NT2/D1 (cell line): ENCODE measurements at regions not wholly inside any gene's neighbourhood (a gene's known extent, or its start where the extent isn't known, plus 50 kb on each side); places are given as distances from the start of the nearest gene placed in this dataset.
A peak's percentile ranks its signal among the peaks of the same experiment; 100 is the strongest.

Source experiments
- DNase-seq: peaks from one replicate; pipeline ENCODE4 v3.0.0-alpha.2; 2011; ENCODE audit warnings: low read depth, low spot score
- H3K27me3 ChIP-seq: 2 replicates; pipeline ENCODE4 v1.6.0; 2011; ENCODE audit warnings: mild to moderate bottlenecking; ENCODE audit not compliant: insufficient read length, insufficient read depth
- H3K36me3 ChIP-seq: 2 replicates; pipeline ENCODE4 v1.6.1; 2011; ENCODE audit warnings: mild to moderate bottlenecking, low read length, mixed read lengths; ENCODE audit not compliant: insufficient read depth, insufficient read length
- H3K4me1 ChIP-seq: 2 replicates; pipeline ENCODE4 v1.5.1; 2011; ENCODE audit not compliant: insufficient read depth, insufficient read length
- H3K4me3 ChIP-seq: 2 replicates; pipeline ENCODE4 v1.5.1; 2011; ENCODE audit warnings: low read depth; ENCODE audit not compliant: insufficient read length
- H3K9ac ChIP-seq: 2 replicates; pipeline ENCODE4 v1.6.0; 2011; ENCODE audit warnings: low read depth; ENCODE audit not compliant: insufficient read length
- H3K9me3 ChIP-seq: 2 replicates; pipeline ENCODE4 v1.5.1; 2011; ENCODE audit warnings: mild to moderate bottlenecking, low read length; ENCODE audit not compliant: insufficient read depth
- SUZ12 ChIP-seq: IDR thresholded peaks from 2 replicates; pipeline ENCODE4 v1.6.1; 2011; ENCODE audit not compliant: insufficient read length, insufficient read depth; ENCODE audit errors: extremely low read depth
- YY1 ChIP-seq: IDR thresholded peaks from 2 replicates; pipeline ENCODE4 v1.6.1; 2011; ENCODE audit not compliant: insufficient read length, insufficient read depth
- ZNF274 ChIP-seq: IDR thresholded peaks from 2 replicates; pipeline ENCODE4 v1.6.1; 2011; ENCODE audit warnings: mild to moderate bottlenecking, low read depth, low read length

- Histone ChIP-seq H3K9ac (no peak overlapping the region), H3K4me1 (no peaks in the 10 kb centered on the region), H3K4me3 (no peak overlapping the region), H3K27me3 (no peaks in the 10 kb centered on the region), H3K9me3 (no peaks in the 10 kb centered on the region), H3K36me3 (no peaks in the 10 kb centered on the region)
- DNase-seq = no peak
- TF ChIP-seq YY1 = no peak
- TF ChIP-seq SUZ12 = no peak
- no peak for TF ChIP-seq ZNF274
These were observed 253.7 kb downstream of the TOX3 start for GRCh38 chr16:52293204-52293603.

GRCh38 chr16:52283584-52284375, 263.2 kb downstream of the TOX3 start:
- H3K36me3 ChIP-seq = no peaks in the 10 kb centered on the region
- H3K9ac ChIP-seq = no peak overlapping the region
- TF ChIP-seq YY1 (no peak), SUZ12 (no peak), ZNF274 (no peak)
- H3K4me3 ChIP-seq = no peak overlapping the region
- DNase-seq = no peak
- H3K9me3 ChIP-seq = no peaks in the 10 kb centered on the region
- no peaks in the 10 kb centered on the region for H3K27me3 ChIP-seq
- no peaks in the 10 kb centered on the region for H3K4me1 ChIP-seq

GRCh38 chr16:52283018-52283417, 263.9 kb downstream of the TOX3 start:
- Histone ChIP-seq H3K4me1 (no peaks in the 10 kb centered on the region), H3K4me3 (no peak overlapping the region), H3K9me3 (no peaks in the 10 kb centered on the region), H3K9ac (no peak overlapping the region), H3K36me3 (no peaks in the 10 kb centered on the region), H3K27me3 (no peaks in the 10 kb centered on the region)
- TF ChIP-seq YY1 = no peak
- TF ChIP-seq ZNF274 = no peak
- TF ChIP-seq SUZ12 = no peak
- DNase-seq = no peak

GRCh38 chr16:52280086-52280485, 266.9 kb downstream of the TOX3 start:
- Histone ChIP-seq H3K4me1 (no peaks in the 10 kb centered on the region), H3K27me3 (no peaks in the 10 kb centered on the region), H3K9ac (no peak overlapping the region), H3K4me3 (no peak overlapping the region), H3K9me3 (no peaks in the 10 kb centered on the region), H3K36me3 (no peaks in the 10 kb centered on the region)
- DNase-seq = no peak
- TF ChIP-seq SUZ12 (no peak), YY1 (no peak), ZNF274 (no peak)

- Histone ChIP-seq H3K9ac (no peak overlapping the region), H3K4me1 (no peaks in the 10 kb centered on the region), H3K36me3 (no peaks in the 10 kb centered on the region), H3K4me3 (no peak overlapping the region), H3K27me3 (no peaks in the 10 kb centered on the region), H3K9me3 (no peaks in the 10 kb centered on the region)
- TF ChIP-seq SUZ12 (no peak), ZNF274 (no peak), YY1 (no peak)
- DNase-seq = no peak
These were observed 275.7 kb downstream of the TOX3 start for GRCh38 chr16:52271088-52271750.

GRCh38 chr16:52265446-52265861, 281.5 kb downstream of the TOX3 start:
- no peak overlapping the region for H3K4me3 ChIP-seq
- TF ChIP-seq ZNF274 (no peak), YY1 (no peak), SUZ12 (no peak)
- no peaks in the 10 kb centered on the region for H3K9me3 ChIP-seq
- H3K36me3 ChIP-seq = no peaks in the 10 kb centered on the region
- no peaks in the 10 kb centered on the region for H3K27me3 ChIP-seq
- DNase-seq = peak; percentile 66
- no peak overlapping the region for H3K9ac ChIP-seq
- no peaks in the 10 kb centered on the region for H3K4me1 ChIP-seq

- Histone ChIP-seq H3K9me3 (no peaks in the 10 kb centered on the region), H3K27me3 (no peaks in the 10 kb centered on the region), H3K36me3 (no peaks in the 10 kb centered on the region), H3K4me1 (no peaks in the 10 kb centered on the region), H3K4me3 (no peak overlapping the region), H3K9ac (no peak overlapping the region)
- no peak for TF ChIP-seq YY1
- no peak for DNase-seq
These were observed 289.4 kb downstream of the TOX3 start for GRCh38 chr16:52257534-52257933.
